Upper lobe of right lung (tissue), 1 donor: ENCODE measurements at regions not wholly inside any gene's neighbourhood (a gene's known extent, or its start where the extent isn't known, plus 50 kb on each side); places are given as distances from the start of the nearest gene placed in this dataset.

Experiments
- ATAC-seq: fragments of 200-7000 bp; cut with Tn5 transposase; one replicate; pipeline ENCODE4 v1.9.1; 2020; ENCODE audit warnings: mild to moderate bottlenecking, moderate library complexity
- DNase-seq: peaks from one replicate; pipeline ENCODE4 v3.0.0-alpha.2; 2020
- H3K27ac ChIP-seq: fragments of 200-600 bp; one replicate; pipeline ENCODE4 v1.8.0; 2022
- H3K27me3 ChIP-seq: fragments of 200-600 bp; one replicate; pipeline ENCODE4 v1.8.0; 2022; ENCODE audit warnings: mild to moderate bottlenecking
- H3K36me3 ChIP-seq: fragments of 200-600 bp; one replicate; pipeline ENCODE4 v1.8.0; 2022
- H3K4me1 ChIP-seq: fragments of 200-600 bp; one replicate; pipeline ENCODE4 v1.8.0; 2022
- H3K4me3 ChIP-seq: fragments of 200-600 bp; one replicate; pipeline ENCODE4 v1.8.0; 2022; ENCODE audit warnings: mild to moderate bottlenecking
- H3K9me3 ChIP-seq: fragments of 200-600 bp; one replicate; pipeline ENCODE4 v1.8.0; 2022
- CTCF ChIP-seq: fragments of 200-600 bp; IDR thresholded peaks from one replicate; pipeline ENCODE4 v1.8.0; 2022; ENCODE audit warnings: antibody characterized with exemption
- intact Hi-C: fragments of 100-400 bp; cut with DNase I; formaldehyde crosslinking; loops from one replicate; pipeline ENCODE4 v1.11.0; 2022
- donor health status: DM: no; HTN: yes; CAD: no; lungs with severe emphysema.

- Histone ChIP-seq H3K36me3 (no peaks in the 10 kb centered on the region), H3K27ac (no peak overlapping the region), H3K4me3 (no peak overlapping the region), H3K9me3 (no peaks in the 10 kb centered on the region), H3K4me1 (peaks cover 6% of the 10 kb centered on the region), H3K27me3 (no peaks in the 10 kb centered on the region)
- no peak for ATAC-seq
- intact Hi-C loops, result no loop called here
- no peak for TF ChIP-seq CTCF
- DNase-seq, result no peak
These were observed 262.1 kb downstream of the HACE1 start for GRCh38 chr6:104597541-104598050.

- ATAC-seq (no peak), DNase-seq (no peak)
- intact Hi-C loops, result no loop called here
- Histone ChIP-seq H3K4me3 (no peak overlapping the region), H3K4me1 (peaks cover 6% of the 10 kb centered on the region), H3K27ac (no peak overlapping the region), H3K9me3 (no peaks in the 10 kb centered on the region), H3K36me3 (no peaks in the 10 kb centered on the region), H3K27me3 (no peaks in the 10 kb centered on the region)
- no peak for TF ChIP-seq CTCF
These were observed 263.6 kb downstream of the HACE1 start for GRCh38 chr6:104596091-104596490.

- no peaks in the 10 kb centered on the region for H3K9me3 ChIP-seq
- no peak for DNase-seq
- TF ChIP-seq CTCF, result no peak
- no peak overlapping the region for H3K4me3 ChIP-seq
- intact Hi-C loops, result no loop called here
- no peaks in the 10 kb centered on the region for H3K36me3 ChIP-seq
- H3K27ac ChIP-seq, result no peak overlapping the region
- no peaks in the 10 kb centered on the region for H3K4me1 ChIP-seq
- ATAC-seq, result no peak
- no peaks in the 10 kb centered on the region for H3K27me3 ChIP-seq
These were observed 264.4 kb downstream of the HACE1 start for GRCh38 chr6:104595311-104595820.

- Histone ChIP-seq H3K9me3 (no peaks in the 10 kb centered on the region), H3K4me3 (no peak overlapping the region), H3K27ac (no peak overlapping the region), H3K36me3 (no peaks in the 10 kb centered on the region), H3K4me1 (peaks cover 6% of the 10 kb centered on the region), H3K27me3 (no peaks in the 10 kb centered on the region)
- no peak for DNase-seq
- no peak for TF ChIP-seq CTCF
- intact Hi-C loops, result no loop called here
- peak; percentile 79 for ATAC-seq
These were observed 268.0 kb downstream of the HACE1 start for GRCh38 chr6:104591573-104592334.

GRCh38 chr6:104589940-104590339 lies 269.8 kb downstream of the HACE1 start:
- intact Hi-C loops, result no loop called here
- no peaks in the 10 kb centered on the region for H3K36me3 ChIP-seq
- H3K27me3 ChIP-seq, result no peaks in the 10 kb centered on the region
- ATAC-seq (peak; percentile 73), DNase-seq (no peak)
- TF ChIP-seq CTCF, result no peak
- H3K9me3 ChIP-seq, result no peaks in the 10 kb centered on the region
- H3K27ac ChIP-seq, result no peak overlapping the region
- peaks cover 6% of the 10 kb centered on the region for H3K4me1 ChIP-seq
- H3K4me3 ChIP-seq, result no peak overlapping the region
